Activated T-cell treated with anti-CD3 and anti-CD28 coated beads, Interleukin-2, amount 50 U/mL, for 1 hour (primary cell): ENCODE measurements at regions not wholly inside any gene's neighbourhood (a gene's known extent, or its start where the extent isn't known, plus 50 kb on each side); places are given as distances from the start of the nearest gene placed in this dataset.

Experiments used
- DNase-seq: peaks from one replicate; pipeline ENCODE4 v3.0.0-alpha.2; 2020

GRCh38 chr4:89416960-89417359, 109.4 kb upstream of the GPRIN3 start:
- no peak for DNase-seq

- no peak for DNase-seq
These were observed 105.9 kb upstream of the GPRIN3 start for GRCh38 chr4:89413518-89413917.

GRCh38 chr4:89411539-89412309, 104.1 kb upstream of the GPRIN3 start:
- no peak for DNase-seq

GRCh38 chr4:89410687-89411086, 103.1 kb upstream of the GPRIN3 start:
- no peak for DNase-seq

- DNase-seq, result no peak
These were observed 96.9 kb upstream of the GPRIN3 start for GRCh38 chr4:89404530-89404929.

GRCh38 chr4:89403826-89404225, 96.2 kb upstream of the GPRIN3 start:
- DNase-seq, result no peak

GRCh38 chr4:89400287-89401035, 92.9 kb upstream of the GPRIN3 start:
- DNase-seq, result no peak

GRCh38 chr4:89398644-89399043, 91.0 kb upstream of the GPRIN3 start:
- no peak for DNase-seq

- no peak for DNase-seq
These were observed 90.5 kb upstream of the GPRIN3 start for GRCh38 chr4:89398146-89398545.

GRCh38 chr4:89397441-89397840, 89.8 kb upstream of the GPRIN3 start:
- no peak for DNase-seq

GRCh38 chr4:89382439-89382838, 74.8 kb upstream of the GPRIN3 start:
- DNase-seq, result no peak

GRCh38 chr4:89380980-89381379, 73.4 kb upstream of the GPRIN3 start:
- no peak for DNase-seq

GRCh38 chr4:89379511-89380044, 72.0 kb upstream of the GPRIN3 start:
- no peak for DNase-seq

- DNase-seq, result no peak
These were observed 65.8 kb upstream of the GPRIN3 start for GRCh38 chr4:89373394-89373793.

GRCh38 chr4:89371614-89372013, 64.0 kb upstream of the GPRIN3 start:
- DNase-seq, result no peak

- no peak for DNase-seq
These were observed 62.0 kb upstream of the GPRIN3 start for GRCh38 chr4:89369581-89369980.

GRCh38 chr4:89368861-89369260, 61.3 kb upstream of the GPRIN3 start:
- DNase-seq, result no peak

GRCh38 chr4:89365776-89366175, 58.2 kb upstream of the GPRIN3 start:
- no peak for DNase-seq

- no peak for DNase-seq
These were observed 57.8 kb upstream of the GPRIN3 start for GRCh38 chr4:89365375-89365774.

- DNase-seq, result no peak
These were observed 56.9 kb upstream of the GPRIN3 start for GRCh38 chr4:89364541-89364940.

- no peak for DNase-seq
These were observed 56.2 kb upstream of the GPRIN3 start for GRCh38 chr4:89363786-89364185.

GRCh38 chr4:89358935-89359638, 51.5 kb upstream of the GPRIN3 start:
- DNase-seq, result no peak

- DNase-seq, result no peak
These were observed 50.2 kb upstream of the GPRIN3 start for GRCh38 chr4:89357787-89358186.
